CMK (cell line): ENCODE measurements at regions not wholly inside any gene's neighbourhood (a gene's known extent, or its start where the extent isn't known, plus 50 kb on each side); places are given as distances from the start of the nearest gene placed in this dataset.
"Not testable (repeated sequence)": the region's sequence is repeated elsewhere in the genome, so short reads cannot be mapped to it uniquely, and the experiment has no call there.

Experiments
- DNase-seq: peaks from one replicate; pipeline ENCODE4 v3.0.0-alpha.2; 2010; ENCODE audit warnings: low read depth

DNA sequence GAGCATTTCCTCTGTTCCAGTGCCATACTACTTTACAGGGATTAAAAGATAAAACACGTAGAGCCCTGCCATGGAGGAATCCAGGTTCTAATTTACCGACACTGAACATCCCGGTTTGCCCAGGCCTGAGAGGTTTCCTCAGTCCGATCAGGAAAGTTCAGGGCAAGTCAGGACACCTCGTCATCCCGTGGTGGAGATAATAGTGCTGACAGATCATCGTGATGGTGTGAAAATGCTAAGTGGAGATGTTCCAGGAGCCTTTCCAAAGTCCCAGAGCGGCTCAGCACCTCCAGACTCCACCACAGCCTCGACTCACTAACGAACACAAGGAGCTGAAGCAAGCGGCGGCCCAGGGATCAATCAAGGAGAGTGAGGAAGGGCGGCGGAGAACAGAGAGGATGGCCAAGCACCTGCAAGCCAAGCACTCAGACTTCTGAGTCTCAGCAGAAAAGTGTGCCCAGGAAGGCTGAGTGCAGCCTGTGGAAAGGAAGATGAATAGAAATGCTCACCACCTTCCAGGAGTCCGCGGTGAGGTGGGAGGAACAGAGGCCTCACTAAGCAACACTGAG lies 103.7 kb upstream of the VWC2 start:
- DNase-seq, result no peak

DNA sequence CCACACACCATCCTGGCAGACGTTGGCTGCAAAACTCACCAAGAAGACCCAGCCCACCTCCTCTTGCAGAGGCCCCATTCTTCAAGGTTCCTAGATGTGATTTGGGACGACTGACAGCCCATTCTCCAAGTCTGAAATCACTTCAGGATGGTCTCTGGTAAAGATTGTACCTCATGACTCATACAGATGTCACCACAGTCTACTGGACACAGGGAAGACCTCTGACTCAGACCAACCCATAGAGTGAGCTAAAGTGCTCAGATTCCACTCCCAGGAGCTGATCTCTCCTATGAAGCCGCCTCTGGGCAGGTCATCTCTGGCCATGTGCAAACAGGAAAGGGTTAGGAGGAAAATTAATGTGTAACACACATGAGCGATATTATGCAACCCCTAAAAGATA lies 102.4 kb upstream of the VWC2 start:
- no peak for DNase-seq

DNA sequence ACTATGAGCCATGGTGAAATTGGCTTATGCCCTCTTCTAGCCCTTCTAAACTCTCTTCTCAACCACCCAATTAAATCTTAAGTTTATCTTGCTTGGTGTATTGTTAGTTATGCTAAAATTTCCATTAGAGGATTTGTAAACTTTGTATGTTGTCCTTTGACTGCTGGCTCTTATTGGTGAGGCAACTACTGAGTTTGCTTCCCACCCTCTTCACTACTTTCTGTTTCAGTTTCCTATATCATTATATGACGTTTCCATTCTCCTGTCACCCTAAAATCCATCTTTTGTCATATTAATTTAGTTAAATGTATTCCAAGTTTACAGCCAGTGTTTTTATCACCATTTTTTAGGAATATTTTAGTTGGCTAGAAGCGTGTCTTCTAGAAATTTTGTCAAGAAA lies 80.9 kb upstream of the VWC2 start:
- no peak for DNase-seq

DNA sequence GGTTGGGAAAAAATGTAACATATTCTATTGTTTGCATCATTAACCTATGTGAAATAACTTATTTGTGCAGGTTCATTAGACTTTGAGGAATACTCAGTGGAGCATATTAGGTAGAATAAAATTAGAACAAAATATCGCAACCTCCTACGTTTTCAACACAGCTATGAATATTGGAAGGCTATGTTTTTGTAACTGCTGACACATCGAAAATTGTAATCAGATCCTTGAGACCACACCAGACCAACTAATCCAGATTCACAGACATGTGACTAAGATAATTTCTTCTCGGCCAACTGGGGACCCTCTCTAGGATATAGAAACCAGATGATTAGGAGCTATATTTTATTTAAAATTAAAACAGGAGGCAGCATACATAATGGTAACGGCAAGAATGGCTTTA lies 77.5 kb upstream of the VWC2 start:
- no peak for DNase-seq

DNA sequence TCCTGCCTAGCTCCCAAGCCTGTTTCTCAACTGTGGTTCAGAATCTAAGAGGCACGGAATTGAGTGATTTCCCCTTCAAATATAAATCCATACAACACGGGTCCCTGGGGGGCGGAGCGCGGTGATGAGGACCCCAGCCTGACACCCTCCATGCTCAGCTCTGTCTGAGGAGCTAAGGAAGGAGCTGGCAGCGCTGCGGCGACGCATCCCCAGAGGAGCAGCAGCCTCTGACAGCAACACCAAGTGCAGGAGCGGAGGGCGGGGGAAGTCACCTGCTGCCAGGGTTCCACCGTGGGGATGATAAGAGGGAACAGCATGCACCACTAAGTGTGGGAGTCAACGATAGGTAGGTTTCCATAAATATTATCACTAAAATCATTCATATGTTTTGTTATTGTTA lies 72.6 kb upstream of the VWC2 start:
- no peak for DNase-seq

DNA sequence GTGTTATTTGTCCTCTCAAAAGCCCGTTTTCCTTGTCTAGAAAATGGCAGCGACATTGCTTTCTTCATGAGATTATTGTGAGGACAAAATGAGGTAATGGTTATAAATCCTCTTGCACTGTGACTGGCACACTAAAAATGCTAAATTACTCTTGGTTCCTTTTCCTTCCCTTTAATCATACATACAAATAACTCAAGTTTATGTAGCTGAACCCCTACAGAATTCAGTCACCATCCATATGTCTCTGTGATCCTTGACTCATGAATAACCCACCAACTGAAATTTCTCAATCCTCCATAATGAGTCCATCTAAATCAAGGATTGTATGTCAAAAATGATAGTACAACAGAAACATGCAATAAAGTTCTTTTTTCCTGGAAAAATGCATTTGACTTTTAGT lies 71.3 kb upstream of the VWC2 start:
- no peak for DNase-seq

DNA sequence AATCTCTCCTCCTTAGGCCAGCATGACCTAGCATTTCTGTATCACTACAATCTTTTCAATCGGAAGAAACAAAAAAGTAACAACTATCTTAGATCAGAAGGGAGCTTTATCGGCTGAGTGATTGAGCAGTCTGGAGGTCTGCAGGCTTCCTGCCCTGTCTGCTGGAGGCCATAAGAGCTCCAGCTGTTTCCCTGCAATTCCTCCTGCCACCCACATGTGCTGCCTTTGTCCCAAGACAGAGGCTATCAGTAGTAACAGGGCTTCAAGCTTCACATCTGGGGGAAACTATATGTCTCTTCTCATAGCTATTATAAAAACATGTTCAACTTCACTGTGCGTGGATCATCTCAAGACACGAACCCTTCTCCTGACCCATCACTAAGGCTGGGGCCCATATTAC lies 70.1 kb upstream of the VWC2 start:
- peak; percentile 14 for DNase-seq

DNA sequence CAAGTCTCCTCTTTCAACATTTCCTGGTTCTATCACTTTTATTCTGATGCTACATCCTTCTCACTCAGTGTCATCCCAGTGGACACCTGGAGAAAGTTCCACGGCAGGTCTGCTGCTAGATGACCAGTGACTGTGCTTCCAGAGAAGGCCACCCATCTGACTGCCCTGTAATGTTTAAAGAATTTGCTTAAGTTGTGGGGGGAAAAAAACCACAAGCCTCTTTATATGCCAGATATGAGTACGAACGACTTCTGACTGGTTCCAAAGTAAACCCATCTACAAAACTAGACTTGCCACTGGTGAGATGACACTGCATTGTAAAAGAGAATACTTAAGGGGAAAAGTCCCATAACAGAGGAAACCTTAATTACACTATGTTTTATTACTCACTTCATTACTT lies 69.6 kb upstream of the VWC2 start:
- no peak for DNase-seq

DNA sequence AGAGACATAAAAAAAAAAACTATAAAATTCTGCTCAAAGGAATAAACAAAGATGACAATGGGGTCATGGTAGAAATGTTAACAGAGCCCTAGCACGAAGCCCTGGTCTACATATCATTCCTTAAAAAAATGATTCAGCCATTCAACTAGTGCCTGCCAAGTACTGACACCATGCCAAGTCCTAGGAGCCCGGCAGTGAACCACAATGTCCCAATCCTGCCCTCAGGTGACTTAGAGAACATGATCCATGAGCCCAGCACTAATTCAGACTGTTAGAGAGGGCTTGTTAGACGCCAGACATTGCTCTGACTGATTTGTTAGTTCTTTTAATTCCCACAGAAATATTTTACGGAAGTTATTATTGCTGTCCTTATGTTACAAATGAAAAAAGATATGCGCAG lies 67.3 kb upstream of the VWC2 start:
- DNase-seq, result no peak

DNA sequence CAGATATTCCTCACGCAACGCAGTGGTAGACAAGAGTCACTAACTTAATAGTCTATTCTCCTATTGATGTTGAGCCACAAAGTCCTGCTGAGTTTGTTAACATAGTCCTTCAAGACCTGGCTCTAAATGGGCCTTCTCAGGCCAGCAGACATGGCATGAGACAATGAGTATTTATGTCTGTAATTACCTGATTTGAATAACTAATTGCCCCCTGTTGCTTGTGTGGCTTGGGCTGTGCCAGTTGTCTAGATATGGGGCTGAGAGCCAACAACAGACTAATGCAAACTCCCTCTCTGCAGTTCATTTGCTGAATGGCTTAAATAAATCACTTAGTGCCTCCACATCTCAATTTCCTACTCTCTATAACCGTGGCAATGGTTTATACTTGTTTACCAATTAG lies 65.5 kb upstream of the VWC2 start:
- DNase-seq, result no peak

DNA sequence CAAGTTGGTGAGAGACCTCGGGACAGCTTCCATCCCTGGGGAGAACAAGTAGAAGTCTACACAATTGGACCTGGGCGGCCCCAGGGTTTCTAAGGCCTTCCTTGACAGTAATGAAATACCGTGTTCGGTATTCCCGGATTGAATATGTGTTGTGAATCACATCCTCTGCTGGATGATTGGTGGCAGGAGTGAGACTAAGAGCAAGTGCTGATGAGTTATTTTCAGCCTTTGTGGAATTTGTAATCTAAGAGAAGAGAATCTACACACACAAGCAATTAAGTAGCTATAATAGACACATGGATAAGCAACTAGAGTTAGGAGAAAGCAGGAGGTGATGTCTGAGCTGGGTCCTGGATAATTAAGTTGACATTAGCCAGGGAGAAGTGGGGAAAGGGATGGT lies 64.8 kb upstream of the VWC2 start:
- no peak for DNase-seq

DNA sequence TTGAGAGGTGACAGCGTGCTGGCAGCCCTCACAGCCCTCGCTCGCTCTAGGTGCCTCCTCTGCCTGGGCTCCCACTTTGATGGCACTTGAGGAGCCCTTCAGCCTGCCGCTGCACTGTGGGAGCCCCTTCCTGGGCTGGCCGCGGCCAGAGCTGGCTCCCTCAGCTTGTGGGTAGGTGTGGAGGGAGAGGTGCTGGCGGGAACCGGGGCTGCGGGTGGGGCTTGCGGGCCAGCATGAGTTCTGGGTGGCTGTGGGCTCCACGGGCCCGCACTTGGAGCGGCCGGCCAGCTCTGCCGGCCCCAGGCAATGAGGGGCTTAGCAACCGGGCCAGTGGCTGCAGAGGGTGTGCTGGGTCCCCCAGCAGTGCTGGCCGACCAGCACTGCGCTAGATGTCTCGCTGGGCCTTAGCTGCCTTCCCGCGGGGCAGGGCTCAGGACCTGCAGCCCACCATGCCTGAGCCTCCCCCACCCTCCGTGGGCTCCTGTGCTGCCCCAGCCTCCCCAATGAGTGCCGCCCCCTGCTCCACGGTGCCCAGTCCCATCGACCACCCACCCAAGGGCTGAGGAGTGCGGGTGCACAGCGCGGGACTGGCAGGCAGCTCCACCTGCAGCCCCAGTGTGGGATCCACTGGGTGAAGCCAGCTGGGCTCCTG lies 62.2 kb upstream of the VWC2 start:
- not testable (repeated sequence) for DNase-seq

DNA sequence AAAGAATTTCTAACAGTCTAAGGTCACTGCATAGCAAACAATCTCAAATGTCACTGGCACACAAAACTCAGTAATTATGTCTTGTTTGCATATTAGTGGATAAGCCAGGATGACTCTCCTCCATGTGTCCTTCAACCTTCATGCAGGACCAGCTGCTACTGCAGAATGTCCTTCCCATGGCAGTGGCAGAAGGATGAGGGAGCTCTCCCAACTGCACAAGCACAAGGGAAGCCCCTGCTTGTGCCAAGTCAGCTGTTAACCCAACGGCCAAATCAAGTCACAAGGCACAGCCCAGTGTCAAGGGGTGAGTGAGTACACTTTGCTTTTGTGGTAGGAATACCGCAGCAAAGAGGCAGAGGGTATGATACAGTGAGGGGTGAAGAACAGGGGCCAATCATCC lies 59.3 kb upstream of the VWC2 start:
- no peak for DNase-seq

DNA sequence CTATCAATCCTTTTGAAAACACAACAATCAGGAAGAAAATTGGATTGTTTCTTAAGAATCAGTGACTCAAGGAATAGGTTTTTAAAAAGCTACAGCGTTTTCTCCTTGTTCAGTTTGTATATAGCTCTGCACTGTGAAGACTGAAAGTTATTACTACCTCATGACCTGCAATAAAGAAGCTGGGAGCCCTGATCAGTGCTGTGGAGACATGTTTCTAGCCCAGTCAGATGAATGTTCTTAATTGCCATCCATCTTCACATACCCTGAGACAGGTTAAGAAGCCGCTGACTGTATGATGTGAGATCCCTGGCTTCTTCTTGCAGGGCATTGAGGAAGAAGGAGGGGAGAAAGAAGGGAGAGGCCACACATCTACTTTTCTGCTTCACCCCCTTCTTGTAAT lies 58.0 kb upstream of the VWC2 start:
- no peak for DNase-seq

DNA sequence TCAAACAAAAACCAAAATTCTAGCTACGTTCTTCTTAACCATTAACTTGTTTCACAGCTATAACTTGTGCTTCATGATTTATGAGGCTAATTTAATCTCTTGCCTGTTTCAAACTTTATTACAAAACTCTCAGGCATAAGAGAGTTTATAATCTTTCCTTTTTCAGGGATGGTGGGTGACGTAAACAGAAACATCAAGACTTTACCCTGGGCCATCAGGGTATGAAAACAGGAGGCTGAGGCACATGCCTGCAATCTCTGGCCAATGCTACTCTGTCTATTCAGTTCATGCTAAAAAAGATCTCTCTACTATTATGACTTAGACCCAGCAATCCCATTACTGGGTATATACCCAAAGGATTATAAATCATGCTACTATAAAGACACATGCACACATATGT lies 55.9 kb upstream of the VWC2 start:
- DNase-seq, result no peak

DNA sequence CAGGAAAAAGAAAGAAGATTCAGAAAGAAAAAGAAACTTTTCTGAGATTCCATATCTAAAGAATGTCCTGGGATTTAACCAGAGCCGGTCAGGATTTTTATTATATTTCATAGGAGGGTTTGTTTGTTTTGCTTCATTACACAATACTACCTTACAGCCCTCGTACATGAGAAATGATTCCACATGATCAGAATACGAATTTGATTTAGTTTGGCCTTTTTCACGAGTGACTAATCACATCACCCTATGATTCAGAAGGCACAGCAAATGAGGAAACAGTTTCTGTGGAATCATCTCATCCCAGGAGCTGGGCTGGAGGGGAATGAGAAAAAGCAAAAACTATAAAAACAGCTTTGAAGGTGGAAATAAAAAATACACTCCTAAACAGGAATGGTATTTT lies 54.7 kb upstream of the VWC2 start:
- DNase-seq, result no peak

DNA sequence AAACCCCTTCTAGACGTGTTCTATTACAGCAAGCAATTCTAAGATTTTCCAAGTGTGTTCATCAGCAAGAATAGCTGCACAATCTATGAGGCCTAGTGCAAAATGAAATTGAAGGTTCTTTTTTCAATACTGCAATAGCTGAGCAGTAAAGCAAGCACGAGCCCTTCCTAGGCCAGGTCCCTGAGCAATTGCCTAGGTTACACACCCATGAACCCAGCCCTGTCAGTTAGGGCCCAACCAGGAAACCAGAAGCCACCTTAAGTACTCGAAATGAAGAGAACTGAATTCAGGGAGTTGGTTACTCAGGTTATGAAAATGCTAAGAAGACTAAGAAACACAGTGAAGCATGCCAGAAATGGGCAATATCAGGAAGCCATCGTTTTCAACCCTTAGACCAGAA lies 52.0 kb upstream of the VWC2 start:
- no peak for DNase-seq
